Dedifferentiated amniotic fluid mesenchymal stem cell (primary cell): ENCODE measurements at regions not wholly inside any gene's neighbourhood (a gene's known extent, or its start where the extent isn't known, plus 50 kb on each side); places are given as distances from the start of the nearest gene placed in this dataset.

Experiments
- DNase-seq: peaks from one replicate; pipeline ENCODE4 v3.0.0-alpha.2; 2016; ENCODE audit errors: extremely low spot score

DNA sequence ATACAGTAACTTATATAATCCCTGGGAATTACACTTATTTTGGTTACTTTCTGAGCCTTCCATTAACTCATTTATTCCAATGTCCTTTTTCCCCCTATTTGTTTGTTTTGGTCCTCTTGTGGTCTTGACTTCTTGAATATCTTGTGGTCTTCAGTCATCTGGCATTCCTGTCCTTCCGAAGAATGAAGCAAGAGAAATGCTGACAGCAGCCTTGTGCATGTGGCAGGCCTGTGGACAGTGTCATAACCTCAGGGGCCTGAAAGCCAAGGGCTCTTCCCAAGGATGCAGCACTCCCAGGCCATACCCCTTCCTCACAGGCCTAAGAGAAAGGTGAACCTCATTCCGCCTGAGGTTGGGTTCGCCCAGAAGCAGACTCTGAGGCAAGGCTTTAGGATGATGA, 470.2 kb downstream of the DISC1 start:
- no peak for DNase-seq
